Heart right ventricle (tissue), 16 donors: ENCODE measurements at regions not wholly inside any gene's neighbourhood (a gene's known extent, or its start where the extent isn't known, plus 50 kb on each side); places are given as distances from the start of the nearest gene placed in this dataset.

ENCODE experiments used
- ATAC-seq, 8 donors: fragments of 200-7000 bp; cut with Tn5 transposase; one replicate each; pipeline ENCODE4 v1.9.1; 2020; ENCODE audit warnings: mild to moderate bottlenecking in 8 of 8, moderate library complexity in 8 of 8, moderate number of reproducible peaks in 1 of 8
- DNase-seq, 2 donors: peaks; one replicate each; pipeline ENCODE4 v3.0.0-alpha.2; 2020
- H3K27ac ChIP-seq, 10 donors: fragments of 200-600 bp; sonication (generic) in 2 of 10; one replicate each; pipeline versions ENCODE4 v1.5.0 to v1.8.0; 2020 to 2022; ENCODE audit warnings: mild to moderate bottlenecking in 3 of 10
- H3K27me3 ChIP-seq, 7 donors: fragments of 200-600 bp; one replicate each; pipeline ENCODE4 v1.8.0; 2021 to 2022; ENCODE audit warnings: mild to moderate bottlenecking in 2 of 7
- H3K36me3 ChIP-seq, 9 donors: fragments of 200-600 bp; sonication (generic) in 1 of 9; one replicate each; pipeline versions ENCODE4 v1.5.0 to v1.8.0; 2020 to 2022; ENCODE audit warnings: mild to moderate bottlenecking in 2 of 9
- H3K4me1 ChIP-seq, 9 donors: fragments of 200-600 bp; sonication (generic) in 1 of 9; one replicate each; pipeline versions ENCODE4 v1.5.0 to v1.8.0; 2020 to 2022; ENCODE audit warnings: mild to moderate bottlenecking in 4 of 9
- H3K4me3 ChIP-seq, 10 donors: fragments of 200-600 bp; sonication (generic) in 2 of 10; one replicate each; pipeline versions ENCODE4 v1.5.0 to v1.8.0; 2020 to 2022; ENCODE audit warnings: mild to moderate bottlenecking in 7 of 10, moderate library complexity in 2 of 10
- H3K9me3 ChIP-seq, 11 donors: fragments of 200-600 bp in 10 of 11; sonication (generic) in 2 of 11; one replicate each; pipeline versions ENCODE4 v1.5.0 to v1.8.0; 2013 to 2022; ENCODE audit warnings: mild to moderate bottlenecking in 2 of 11, control low read depth in 1 of 11, moderate library complexity in 1 of 11
- CTCF ChIP-seq, 9 donors: fragments of 200-600 bp; sonication (generic) in 2 of 9; IDR thresholded peaks; one replicate each; pipeline versions ENCODE4 v1.5.0 to v1.8.0; 2021 to 2022; ENCODE audit warnings: antibody characterized with exemption in 9 of 9, mild to moderate bottlenecking in 5 of 9, moderate library complexity in 1 of 9
- WGBS, 2 donors: extraction: QIAGEN DNeasy Blood & Tissue Kit; methylation state at CpG; one replicate each; pipeline ENCODE4 v1.1.7; 2013; ENCODE audit warnings: inconsistent platforms in 1 of 2; 5-methylcytosine and 5-hydroxymethylcytosine counted together
- intact Hi-C, 10 donors: fragments of 100-400 bp; cut with DNase I; formaldehyde crosslinking; loops; one replicate each; pipeline versions ENCODE4 v1.11.1 to v1.14.2; 2022
- donor health status: Arrhythmogenic right ventricular cardiomyopathy.
- donor health status: ischemic (EF 13 %, LVEDD 7.1; RV severe dilation, severe dysfunction).
- donor health status: healthy with polysubstance abuse.
- donor health status: DM: no; HTN: yes; CAD: no.
- donor health status: DM: no; HTN: no; CAD: no.
- donor health status: ischemic (EF 25% LVEDD 6.9; RV normal size, moderate dysfunction).
- donor health status: ischemic (EF 25% LVEDD 5.7; RV mildly dilated, moderate dysfunction).
- donor health status: healthy.
- donor health status: DM: yes; HTN: yes; CAD: no.
- donor health status: Ischemic cardiomyopathy.
- donor health status: ischemic (EF 35%, LVEDD 5.7; RV mildly dilated, moderate dysfunction).
- donor health status: nonischemic (EF 11% LVEDD 7.7; RV severe dilation, severe dysfunction).
- donor health status: DM: yes; HTN: yes; CAD: no.
- donor health status: PGD.
- donor health status: ischemic (EF 29% LVEDD 5.4; RV normal size, mild dysfunction).
- donor health status: nonischemic (EF 23%, LVEDD 6.1; RV moderate dilation, normal function).

GRCh38 chr5:69029292-69029691 is 64.5 kb upstream of the SLC30A5 start:
- WGBS, 2 donors = 92 to 95% methylated on average over 1 of the region's 1 CpG
- Histone ChIP-seq H3K27me3 (peaks cover 0 to 7% (median 0%) of the 10 kb centered on the region in 7 donors), H3K4me3 (no peak overlapping the region), H3K4me1 (no peaks in the 10 kb centered on the region), H3K27ac (no peak overlapping the region), H3K9me3 (no peaks in the 10 kb centered on the region), H3K36me3 (no peaks in the 10 kb centered on the region)
- TF ChIP-seq CTCF (IDR thresholded peaks at IDR 0.05) = no peak
- intact Hi-C loops = no loop called here
- ATAC-seq (no peak), DNase-seq (no peak)

- H3K4me1 ChIP-seq = no peaks in the 10 kb centered on the region
- WGBS, 2 donors = 66 to 70% methylated on average over 5 of the region's 5 CpGs
- H3K36me3 ChIP-seq = no peaks in the 10 kb centered on the region
- intact Hi-C loops = no loop called here
- TF ChIP-seq CTCF (IDR thresholded peaks at IDR 0.05) = no peak
- peaks cover 0 to 9% (median 3%) of the 10 kb centered on the region in 7 donors for H3K27me3 ChIP-seq
- H3K9me3 ChIP-seq = no peaks in the 10 kb centered on the region
- H3K4me3 ChIP-seq = no peak overlapping the region
- no peak overlapping the region for H3K27ac ChIP-seq
- ATAC-seq = no peak
- DNase-seq = no peak
These were observed 63.3 kb upstream of the SLC30A5 start for GRCh38 chr5:69030358-69031062.

- no peaks in the 10 kb centered on the region for H3K9me3 ChIP-seq
- 79 to 86% methylated on average over 3 of the region's 3 CpGs for WGBS, 2 donors
- intact Hi-C loops = no loop called here
These were observed 61.8 kb upstream of the SLC30A5 start for GRCh38 chr5:69032009-69032408.

GRCh38 chr5:69033690-69034089 is 60.1 kb upstream of the SLC30A5 start:
- Histone ChIP-seq H3K4me3 (no peak overlapping the region), H3K4me1 (no peaks in the 10 kb centered on the region), H3K36me3 (no peaks in the 10 kb centered on the region), H3K27me3 (peaks cover 0 to 10% (median 6%) of the 10 kb centered on the region in 7 donors), H3K27ac (no peak overlapping the region), H3K9me3 (no peaks in the 10 kb centered on the region)
- TF ChIP-seq CTCF (IDR thresholded peaks at IDR 0.05) = no peak
- intact Hi-C loops = no loop called here
- 48 to 64% methylated on average over 2 of the region's 2 CpGs for WGBS, 2 donors
- DNase-seq = no peak
- ATAC-seq = no peak

More at GRCh38 chr5:69032009-69032408, 61.8 kb upstream of the SLC30A5 start:
- no peaks in the 10 kb centered on the region for H3K36me3 ChIP-seq
- DNase-seq (no peak), ATAC-seq (no peak)
- H3K4me1 ChIP-seq = no peaks in the 10 kb centered on the region
- TF ChIP-seq CTCF (IDR thresholded peaks at IDR 0.05) = no peak
- H3K27ac ChIP-seq = no peak overlapping the region
- no peak overlapping the region for H3K4me3 ChIP-seq
- peaks cover 0 to 10% (median 6%) of the 10 kb centered on the region in 7 donors for H3K27me3 ChIP-seq
